ENCODE measurements at regions not wholly inside any gene's neighbourhood (a gene's known extent, or its start where the extent isn't known, plus 50 kb on each side); places are given as distances from the start of the nearest gene placed in this dataset.
"Not testable (repeated sequence)": the region's sequence is repeated elsewhere in the genome, so short reads cannot be mapped to it uniquely, and the experiment has no call there.

- no peaks in the 10 kb centered on the region for H3K27me3 ChIP-seq
- H3K4me1 ChIP-seq (ENCODE audit: insufficient read depth), result no peaks in the 10 kb centered on the region
- H3K27ac ChIP-seq, result no peak overlapping the region
- intact Hi-C loops (cut with DNase I), result no loop called here
- H3K9me3 ChIP-seq, result no peaks in the 10 kb centered on the region
- no peak for DNase-seq
- no peak for TF ChIP-seq POLR2A (IDR thresholded peaks at IDR 0.05)
- no peak for TF ChIP-seq EP300 (IDR thresholded peaks at IDR 0.05)
- TF ChIP-seq, protein P1, sequence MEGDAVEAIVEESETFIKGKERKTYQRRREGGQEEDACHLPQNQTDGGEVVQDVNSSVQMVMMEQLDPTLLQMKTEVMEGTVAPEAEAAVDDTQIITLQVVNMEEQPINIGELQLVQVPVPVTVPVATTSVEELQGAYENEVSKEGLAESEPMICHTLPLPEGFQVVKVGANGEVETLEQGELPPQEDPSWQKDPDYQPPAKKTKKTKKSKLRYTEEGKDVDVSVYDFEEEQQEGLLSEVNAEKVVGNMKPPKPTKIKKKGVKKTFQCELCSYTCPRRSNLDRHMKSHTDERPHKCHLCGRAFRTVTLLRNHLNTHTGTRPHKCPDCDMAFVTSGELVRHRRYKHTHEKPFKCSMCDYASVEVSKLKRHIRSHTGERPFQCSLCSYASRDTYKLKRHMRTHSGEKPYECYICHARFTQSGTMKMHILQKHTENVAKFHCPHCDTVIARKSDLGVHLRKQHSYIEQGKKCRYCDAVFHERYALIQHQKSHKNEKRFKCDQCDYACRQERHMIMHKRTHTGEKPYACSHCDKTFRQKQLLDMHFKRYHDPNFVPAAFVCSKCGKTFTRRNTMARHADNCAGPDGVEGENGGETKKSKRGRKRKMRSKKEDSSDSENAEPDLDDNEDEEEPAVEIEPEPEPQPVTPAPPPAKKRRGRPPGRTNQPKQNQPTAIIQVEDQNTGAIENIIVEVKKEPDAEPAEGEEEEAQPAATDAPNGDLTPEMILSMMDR (IDR thresholded peaks at IDR 0.05), result no peak
- no peak overlapping the region for H3K4me3 ChIP-seq
- no peaks in the 10 kb centered on the region for H3K36me3 ChIP-seq
- WGBS, 3 donors, result 50 to 60% (median 54%) methylated on average over 12 of the region's 12 CpGs
These were observed 670.3 kb downstream of the UQCRFS1 start for GRCh38 chr19:28542394-28543243.

GRCh38 chr19:28541602-28542393 is 671.2 kb downstream of the UQCRFS1 start:
- H3K36me3 ChIP-seq, result no peaks in the 10 kb centered on the region
- H3K4me1 ChIP-seq (ENCODE audit: insufficient read depth), result no peaks in the 10 kb centered on the region
- H3K27ac ChIP-seq, result no peak overlapping the region
- no peak for TF ChIP-seq POLR2A (IDR thresholded peaks at IDR 0.05)
- TF ChIP-seq, protein P1 (IDR thresholded peaks at IDR 0.05), result no peak
- TF ChIP-seq EP300 (IDR thresholded peaks at IDR 0.05), result no peak
- no peak overlapping the region for H3K4me3 ChIP-seq
- intact Hi-C loops (cut with DNase I), result no loop called here
- WGBS, 3 donors, result 69 to 83% (median 78%) methylated on average over 6 of the region's 6 CpGs
- no peak for DNase-seq
- no peaks in the 10 kb centered on the region for H3K27me3 ChIP-seq
- no peaks in the 10 kb centered on the region for H3K9me3 ChIP-seq

GRCh38 chr19:28541029-28541428 is 671.9 kb downstream of the UQCRFS1 start:
- WGBS, 3 donors, result 75 to 82% (median 79%) methylated on average over 3 of the region's 3 CpGs
- Histone ChIP-seq H3K27me3 (no peaks in the 10 kb centered on the region), H3K9me3 (no peaks in the 10 kb centered on the region), H3K4me1 (ENCODE audit: insufficient read depth) (no peaks in the 10 kb centered on the region), H3K36me3 (no peaks in the 10 kb centered on the region), H3K4me3 (no peak overlapping the region), H3K27ac (no peak overlapping the region)
- intact Hi-C loops (cut with DNase I), result no loop called here
- DNase-seq, result no peak
- TF ChIP-seq, protein P1 (IDR thresholded peaks at IDR 0.05), result no peak
- TF ChIP-seq POLR2A (IDR thresholded peaks at IDR 0.05) (no peak), EP300 (IDR thresholded peaks at IDR 0.05) (no peak)

DNA sequence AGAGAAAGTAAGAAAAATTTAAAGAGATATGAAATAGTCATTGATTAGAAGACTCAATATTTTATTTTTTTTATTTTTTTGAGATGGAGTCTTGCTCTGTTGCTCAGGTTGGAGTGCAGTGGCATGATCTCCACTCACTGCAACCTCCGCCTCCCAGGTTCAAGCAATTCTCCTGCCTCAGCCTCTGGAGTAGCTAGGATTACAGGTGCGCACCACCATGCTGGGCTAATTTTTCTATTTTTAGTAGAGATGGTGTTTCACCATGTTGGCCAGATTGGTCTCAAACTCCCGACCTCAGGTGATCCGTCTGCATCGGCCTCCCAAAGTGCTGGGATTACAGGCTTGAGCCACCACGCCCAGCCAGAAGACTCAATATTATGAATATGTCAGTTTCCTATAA is 672.6 kb downstream of the UQCRFS1 start:
- H3K27me3 ChIP-seq; intact Hi-C loops (cut with DNase I); H3K36me3 ChIP-seq; H3K4me1 ChIP-seq (ENCODE audit: insufficient read depth); H3K9me3 ChIP-seq; H3K4me3 ChIP-seq; H3K27ac ChIP-seq; DNase-seq: not testable (repeated sequence)
- 81 to 92% (median 86%) methylated on average over 6 of the region's 6 CpGs for WGBS, 3 donors

GRCh38 chr19:28539759-28540158 is 673.2 kb downstream of the UQCRFS1 start:
- Histone ChIP-seq H3K4me1 (ENCODE audit: insufficient read depth) (no peaks in the 10 kb centered on the region), H3K36me3 (no peaks in the 10 kb centered on the region), H3K9me3 (no peaks in the 10 kb centered on the region), H3K27ac (no peak overlapping the region), H3K4me3 (no peak overlapping the region), H3K27me3 (no peaks in the 10 kb centered on the region)
- DNase-seq, result no peak
- TF ChIP-seq, protein P1 (IDR thresholded peaks at IDR 0.05), result no peak
- no peak for TF ChIP-seq EP300 (IDR thresholded peaks at IDR 0.05)
- TF ChIP-seq POLR2A (IDR thresholded peaks at IDR 0.05), result no peak
- intact Hi-C loops (cut with DNase I), result no loop called here

- 85 to 96% (median 90%) methylated on average over 1 to 2 of the region's 2 CpGs for WGBS, 3 donors
- H3K27ac ChIP-seq; intact Hi-C loops (cut with DNase I); H3K36me3 ChIP-seq; H3K9me3 ChIP-seq; H3K27me3 ChIP-seq; H3K4me1 ChIP-seq (ENCODE audit: insufficient read depth); H3K4me3 ChIP-seq; DNase-seq: not testable (repeated sequence)
These were observed 674.4 kb downstream of the UQCRFS1 start for GRCh38 chr19:28538579-28538978.
